Right atrium auricular region (tissue), 2 donors: ENCODE measurements at regions not wholly inside any gene's neighbourhood (a gene's known extent, or its start where the extent isn't known, plus 50 kb on each side); places are given as distances from the start of the nearest gene placed in this dataset.
"Not testable (repeated sequence)": the region's sequence is repeated elsewhere in the genome, so short reads cannot be mapped to it uniquely, and the experiment has no call there.

Source experiments
- DNase-seq: peaks from one replicate; pipeline ENCODE4 v3.0.0-alpha.2; 2019; ENCODE audit warnings: low spot score
- H3K27ac ChIP-seq, 2 donors: fragments of 200-600 bp; sonication (generic); 1 replicate in 1 of 2; 2 replicates in 1 of 2; pipeline ENCODE4 v1.5.1; 2016 to 2019
- H3K27me3 ChIP-seq, 2 donors: fragments of 200-600 bp; sonication (generic); one replicate each; pipeline versions ENCODE4 v1.5.1 to v1.6.0; 2017 to 2019
- H3K36me3 ChIP-seq: fragments of 200-600 bp; sonication (generic); one replicate; pipeline ENCODE4 v1.5.1; 2016
- H3K4me1 ChIP-seq, 2 donors: fragments of 200-600 bp; sonication (generic); one replicate each; pipeline versions ENCODE4 v1.5.1 to v1.6.0; 2017 to 2019
- H3K4me3 ChIP-seq, 2 donors: fragments of 200-600 bp; sonication (generic); 1 replicate in 1 of 2; 2 replicates in 1 of 2; pipeline ENCODE4 v1.5.1; 2017 to 2019; ENCODE audit warnings: mild to moderate bottlenecking in 1 of 2, moderate library complexity in 1 of 2
- H3K9me3 ChIP-seq, 2 donors: fragments of 200-600 bp; sonication (generic); one replicate each; pipeline ENCODE4 v1.5.1; 2019
- TF ChIP-seq, protein P1 (sequence below), 2 donors: fragments of 200-600 bp; sonication (generic); IDR thresholded peaks; one replicate each; pipeline ENCODE4 v1.5.1; 2019; ENCODE audit warnings: antibody characterized with exemption in 2 of 2

- no peak overlapping the region for H3K27ac ChIP-seq
- DNase-seq: no peak
These were observed 119.3 kb upstream of the FOXN2 start for GRCh38 chr2:48195169-48195568.

DNA sequence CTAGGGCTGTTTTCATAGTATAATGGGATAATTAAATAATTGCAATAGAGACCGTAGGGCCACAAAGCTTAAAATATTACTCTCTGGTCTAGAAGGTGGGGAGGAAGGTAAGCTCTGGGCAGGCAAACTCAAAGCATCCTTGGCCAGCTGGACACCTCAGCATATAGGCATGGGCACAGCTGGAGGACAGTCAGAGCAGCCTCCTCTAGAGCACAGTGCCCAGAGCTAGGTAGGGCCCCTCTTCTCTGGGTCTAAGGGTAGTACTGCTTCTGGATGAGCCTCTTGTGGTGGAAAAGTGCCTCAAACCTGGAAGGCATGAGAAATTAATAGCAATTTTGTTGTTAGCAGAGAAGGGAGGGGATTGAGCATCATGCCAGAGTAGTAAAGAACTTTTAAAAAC, 116.9 kb upstream of the FOXN2 start:
- H3K4me1 ChIP-seq: no peaks in the 10 kb centered on the region

More at GRCh38 chr2:48195169-48195568, 119.3 kb upstream of the FOXN2 start:
- Histone ChIP-seq H3K9me3 (no peaks in the 10 kb centered on the region), H3K36me3 (no peaks in the 10 kb centered on the region), H3K27me3 (no peaks in the 10 kb centered on the region), H3K4me3 (no peak overlapping the region), H3K4me1 (no peaks in the 10 kb centered on the region)
- TF ChIP-seq, protein P1, sequence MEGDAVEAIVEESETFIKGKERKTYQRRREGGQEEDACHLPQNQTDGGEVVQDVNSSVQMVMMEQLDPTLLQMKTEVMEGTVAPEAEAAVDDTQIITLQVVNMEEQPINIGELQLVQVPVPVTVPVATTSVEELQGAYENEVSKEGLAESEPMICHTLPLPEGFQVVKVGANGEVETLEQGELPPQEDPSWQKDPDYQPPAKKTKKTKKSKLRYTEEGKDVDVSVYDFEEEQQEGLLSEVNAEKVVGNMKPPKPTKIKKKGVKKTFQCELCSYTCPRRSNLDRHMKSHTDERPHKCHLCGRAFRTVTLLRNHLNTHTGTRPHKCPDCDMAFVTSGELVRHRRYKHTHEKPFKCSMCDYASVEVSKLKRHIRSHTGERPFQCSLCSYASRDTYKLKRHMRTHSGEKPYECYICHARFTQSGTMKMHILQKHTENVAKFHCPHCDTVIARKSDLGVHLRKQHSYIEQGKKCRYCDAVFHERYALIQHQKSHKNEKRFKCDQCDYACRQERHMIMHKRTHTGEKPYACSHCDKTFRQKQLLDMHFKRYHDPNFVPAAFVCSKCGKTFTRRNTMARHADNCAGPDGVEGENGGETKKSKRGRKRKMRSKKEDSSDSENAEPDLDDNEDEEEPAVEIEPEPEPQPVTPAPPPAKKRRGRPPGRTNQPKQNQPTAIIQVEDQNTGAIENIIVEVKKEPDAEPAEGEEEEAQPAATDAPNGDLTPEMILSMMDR (IDR thresholded peaks at IDR 0.05): no peak

GRCh38 chr2:48198371-48198770, 116.1 kb upstream of the FOXN2 start:
- no peak for DNase-seq
- no peaks in the 10 kb centered on the region for H3K27me3 ChIP-seq
- H3K27ac ChIP-seq: no peak overlapping the region
- no peaks in the 10 kb centered on the region for H3K36me3 ChIP-seq
- H3K9me3 ChIP-seq: no peaks in the 10 kb centered on the region
- TF ChIP-seq, protein P1 (IDR thresholded peaks at IDR 0.05): no peak
- no peaks in the 10 kb centered on the region for H3K4me1 ChIP-seq
- H3K4me3 ChIP-seq: no peak overlapping the region

More for the DNA sequence above, 116.9 kb upstream of the FOXN2 start:
- TF ChIP-seq, protein P1 (IDR thresholded peaks at IDR 0.05): no peak
- Histone ChIP-seq H3K9me3 (no peaks in the 10 kb centered on the region), H3K36me3 (no peaks in the 10 kb centered on the region), H3K27ac (no peak overlapping the region), H3K27me3 (no peaks in the 10 kb centered on the region), H3K4me3 (no peak overlapping the region)
- no peak for DNase-seq

DNA sequence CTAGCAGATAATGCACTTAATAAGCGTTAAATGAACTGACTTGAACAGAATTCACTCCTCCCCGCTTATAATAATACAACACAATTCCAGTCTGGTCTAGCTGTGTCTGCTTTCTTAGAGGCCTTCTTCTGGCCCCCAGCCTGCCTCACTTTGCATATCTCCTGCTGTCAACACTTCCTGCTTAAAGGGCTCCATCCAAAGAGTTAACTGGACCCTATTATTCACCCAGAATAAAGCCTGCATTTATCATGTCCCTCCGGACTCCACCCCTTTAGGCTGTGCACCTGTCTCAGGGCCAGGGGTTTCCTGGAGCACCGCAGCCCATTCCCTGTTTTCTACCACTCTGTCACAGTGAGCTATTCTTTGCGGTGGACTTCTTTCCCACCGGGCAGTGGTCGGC, 115.4 kb upstream of the FOXN2 start:
- TF ChIP-seq, protein P1 (IDR thresholded peaks at IDR 0.05): no peak
- DNase-seq: no peak
- H3K27ac ChIP-seq: no peak overlapping the region

DNA sequence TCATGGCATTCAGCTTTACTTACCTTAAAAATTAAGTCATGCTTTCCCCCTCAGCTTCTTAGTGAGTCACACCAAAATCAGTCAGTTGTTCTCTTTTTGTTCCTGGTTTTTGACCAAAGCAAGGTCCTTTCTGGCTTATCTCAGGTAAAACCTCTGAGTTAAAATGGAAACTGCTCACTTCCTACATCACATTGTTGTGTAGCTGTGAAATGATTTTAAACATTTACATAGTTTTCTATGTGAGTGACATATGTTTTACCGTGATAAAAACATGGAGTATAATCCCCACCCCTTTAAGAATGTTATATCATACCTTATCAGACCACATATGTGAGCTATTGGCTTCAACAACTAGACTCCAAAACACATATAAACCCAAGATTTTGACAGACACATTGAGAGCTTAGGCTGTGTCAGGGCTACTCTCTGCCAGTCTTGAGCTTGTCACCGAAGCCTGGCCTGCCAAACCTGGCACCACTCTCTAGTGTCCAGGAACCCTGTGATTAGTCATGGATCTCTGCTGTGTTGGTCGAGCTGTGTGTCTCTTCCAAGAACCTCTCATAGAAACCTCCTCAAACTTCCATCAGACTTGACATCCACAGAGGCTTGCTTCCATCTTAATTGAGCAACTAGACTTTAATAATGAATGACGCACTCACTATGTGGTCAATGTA, 113.7 kb upstream of the FOXN2 start:
- Histone ChIP-seq H3K36me3 (no peaks in the 10 kb centered on the region), H3K27ac (no peak overlapping the region), H3K4me1 (no peaks in the 10 kb centered on the region), H3K27me3 (no peaks in the 10 kb centered on the region), H3K4me3 (no peak overlapping the region), H3K9me3 (no peaks in the 10 kb centered on the region)
- DNase-seq: no peak
- TF ChIP-seq, protein P1 (IDR thresholded peaks at IDR 0.05): no peak

More for the DNA sequence above, 115.4 kb upstream of the FOXN2 start:
- Histone ChIP-seq H3K4me3 (no peak overlapping the region), H3K9me3 (no peaks in the 10 kb centered on the region), H3K4me1 (no peaks in the 10 kb centered on the region), H3K36me3 (no peaks in the 10 kb centered on the region), H3K27me3 (no peaks in the 10 kb centered on the region)

DNA sequence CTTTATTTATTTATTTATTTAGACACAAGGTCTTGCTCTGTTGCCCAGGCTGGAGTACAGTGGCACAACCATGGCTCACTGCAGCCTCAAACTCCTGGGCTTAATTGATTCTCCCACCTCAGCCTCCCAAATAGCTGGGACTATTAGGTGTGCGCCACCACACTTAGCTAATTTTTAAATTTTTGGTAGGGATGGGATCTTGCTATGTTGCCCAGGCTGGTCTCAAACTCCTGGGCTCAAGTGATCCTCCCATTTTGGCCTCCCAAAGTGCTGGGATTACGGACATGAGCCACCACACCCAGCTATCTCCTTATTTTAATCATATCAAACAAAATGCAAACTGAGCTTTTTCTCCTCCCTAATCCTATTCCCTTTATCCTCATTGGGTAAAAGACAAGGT, 113.0 kb upstream of the FOXN2 start:
- DNase-seq, H3K4me3 ChIP-seq, H3K36me3 ChIP-seq, H3K27me3 ChIP-seq, H3K27ac ChIP-seq, H3K9me3 ChIP-seq, H3K4me1 ChIP-seq: not testable (repeated sequence)
